ENCODE measurements at regions not wholly inside any gene's neighbourhood (a gene's known extent, or its start where the extent isn't known, plus 50 kb on each side); places are given as distances from the start of the nearest gene placed in this dataset.

- TF ChIP-seq NR2C1 (IDR thresholded peaks at IDR 0.05) (no peak), SREBF2 (IDR thresholded peaks at IDR 0.05; ENCODE audit: low read length) (no peak), WRNIP1 (IDR thresholded peaks at IDR 0.05; ENCODE audit: borderline replicate concordance, low read depth, low read length) (no peak), IRF4 (IDR thresholded peaks at IDR 0.05; ENCODE audit: low read depth, low read length) (no peak), IRF5 (IDR thresholded peaks at IDR 0.05; ENCODE audit: borderline replicate concordance) (no peak), NFYB (IDR thresholded peaks at IDR 0.05; ENCODE audit: insufficient read depth, low read depth, low read length) (no peak), HSF1 (IDR thresholded peaks at IDR 0.05; ENCODE audit: low read depth, low read length) (no peak), RELB (IDR thresholded peaks at IDR 0.05; ENCODE audit: low read depth) (no peak), MYC (IDR thresholded peaks at IDR 0.05; ENCODE audit: insufficient read depth, insufficient read length, insufficient replicate concordance, low read length, severe bottlenecking) (no peak), EP300 (IDR thresholded peaks at IDR 0.05; ENCODE audit: borderline replicate concordance in 1 of 2, control insufficient read depth in 1 of 2, low read depth in 2 of 2, low read length in 2 of 2) (no peak), MEF2B (IDR thresholded peaks at IDR 0.05; ENCODE audit: partially characterized antibody, poor library complexity, severe bottlenecking) (no peak)
Measured at GRCh38 chr20:1830240-1830639, 65.0 kb upstream of the SIRPA start (continued).

Measured in GM12878 (cell line).